ENCODE measurements at regions not wholly inside any gene's neighbourhood (a gene's known extent, or its start where the extent isn't known, plus 50 kb on each side); places are given as distances from the start of the nearest gene placed in this dataset.

GRCh38 chr11:92607969-92608722 is 361.3 kb upstream of the MTNR1B start:
- TF ChIP-seq CTCF (IDR thresholded peaks at IDR 0.05) = no peak
- no peak for TF ChIP-seq POLR2A (IDR thresholded peaks at IDR 0.05)
